HG02840 (cell line): ENCODE measurements at regions not wholly inside any gene's neighbourhood (a gene's known extent, or its start where the extent isn't known, plus 50 kb on each side); places are given as distances from the start of the nearest gene placed in this dataset.

Source experiments
- ATAC-seq: cut with Tn5 transposase; IDR thresholded peaks from one replicate; pipeline ENCODE4 v1.9.1; 2021; ENCODE audit warnings: mild to moderate bottlenecking, moderate library complexity, moderate number of reproducible peaks; ENCODE audit not compliant: unreplicated experiment, low FRiP score

GRCh38 chr16:73191660-73192046, 143.7 kb upstream of the ZFHX3 start:
- ATAC-seq, result no peak

- no peak for ATAC-seq
These were observed 143.0 kb upstream of the ZFHX3 start for GRCh38 chr16:73190688-73191659.

GRCh38 chr16:73190256-73190655, 142.3 kb upstream of the ZFHX3 start:
- no peak for ATAC-seq

- ATAC-seq, result no peak
These were observed 141.2 kb upstream of the ZFHX3 start for GRCh38 chr16:73189136-73189535.

GRCh38 chr16:73186752-73187601, 139.0 kb upstream of the ZFHX3 start:
- ATAC-seq, result no peak

GRCh38 chr16:73185737-73186136, 137.8 kb upstream of the ZFHX3 start:
- ATAC-seq, result no peak

- ATAC-seq, result no peak
These were observed 135.7 kb upstream of the ZFHX3 start for GRCh38 chr16:73183611-73184092.

- no peak for ATAC-seq
These were observed 131.9 kb upstream of the ZFHX3 start for GRCh38 chr16:73179705-73180331.

- ATAC-seq, result no peak
These were observed 129.9 kb upstream of the ZFHX3 start for GRCh38 chr16:73177729-73178295.

- no peak for ATAC-seq
These were observed 128.7 kb upstream of the ZFHX3 start for GRCh38 chr16:73176577-73177013.

GRCh38 chr16:73172973-73173709, 125.2 kb upstream of the ZFHX3 start:
- no peak for ATAC-seq

GRCh38 chr16:73172241-73172972, 124.5 kb upstream of the ZFHX3 start:
- no peak for ATAC-seq

- ATAC-seq, result no peak
These were observed 123.9 kb upstream of the ZFHX3 start for GRCh38 chr16:73171901-73172240.

- no peak for ATAC-seq
These were observed 123.5 kb upstream of the ZFHX3 start for GRCh38 chr16:73171380-73171779.

GRCh38 chr16:73170612-73171038, 122.7 kb upstream of the ZFHX3 start:
- ATAC-seq, result no peak

GRCh38 chr16:73166947-73167550, 119.1 kb upstream of the ZFHX3 start:
- ATAC-seq, result no peak

- no peak for ATAC-seq
These were observed 118.5 kb upstream of the ZFHX3 start for GRCh38 chr16:73166441-73166851.

GRCh38 chr16:73163238-73163815, 115.4 kb upstream of the ZFHX3 start:
- ATAC-seq, result no peak
